NCI-H524 (cell line): ENCODE measurements at regions not wholly inside any gene's neighbourhood (a gene's known extent, or its start where the extent isn't known, plus 50 kb on each side); places are given as distances from the start of the nearest gene placed in this dataset.
A peak's percentile ranks its signal among the peaks of the same experiment; 100 is the strongest.
"Not testable (repeated sequence)": the region's sequence is repeated elsewhere in the genome, so short reads cannot be mapped to it uniquely, and the experiment has no call there.

Source experiments
- DNase-seq, 2 experiments: peaks; one replicate each; lab custom pipeline; 2025; lab: John Stamatoyannopoulos, UW

GRCh38 chr17:77037943-77038342 is 102.8 kb upstream of the SEC14L1 start:
- no peak for DNase-seq

- DNase-seq = no peak
Measured at GRCh38 chr17:77038884-77039555, 101.7 kb upstream of the SEC14L1 start.

DNA sequence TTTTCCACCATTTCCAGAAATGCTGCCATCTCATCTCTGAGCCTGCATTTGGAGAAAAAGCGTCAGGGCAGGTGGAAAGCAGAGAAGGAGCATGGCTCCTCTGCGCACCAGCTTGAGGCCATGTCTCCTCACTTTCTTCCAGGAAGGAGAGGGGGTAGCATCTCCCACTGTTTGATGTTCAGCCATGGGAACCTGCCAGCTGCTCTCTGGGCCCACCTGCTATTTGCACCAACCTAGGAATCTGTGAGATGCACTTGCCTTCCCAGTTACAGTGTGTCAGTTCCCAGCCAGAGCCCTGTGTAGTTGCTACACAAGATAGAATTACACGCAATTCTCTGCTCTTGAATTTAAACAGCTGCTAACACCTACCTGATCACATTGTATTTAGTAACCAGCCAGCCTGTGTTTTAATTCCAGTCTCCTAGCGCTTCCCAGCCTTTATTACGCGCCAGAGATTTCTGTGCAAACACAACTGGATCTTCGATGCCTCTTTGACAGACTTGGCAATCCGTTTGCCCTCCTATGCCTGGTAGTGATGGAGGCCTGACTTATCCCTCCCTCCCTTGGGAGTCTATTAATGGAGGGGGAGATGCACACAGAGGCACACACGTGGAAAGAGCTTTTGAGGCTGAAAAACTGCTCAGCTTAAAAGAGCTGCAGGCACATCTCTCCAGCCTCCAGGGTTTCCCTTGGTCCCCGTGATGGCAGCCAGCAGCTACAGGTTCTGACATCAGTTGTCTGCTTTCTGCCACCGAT is 98.1 kb upstream of the SEC14L1 start:
- peak; percentile 86 to 92 for DNase-seq

GRCh38 chr17:77045441-77046041 is 95.2 kb upstream of the SEC14L1 start:
- no peak for DNase-seq

DNA sequence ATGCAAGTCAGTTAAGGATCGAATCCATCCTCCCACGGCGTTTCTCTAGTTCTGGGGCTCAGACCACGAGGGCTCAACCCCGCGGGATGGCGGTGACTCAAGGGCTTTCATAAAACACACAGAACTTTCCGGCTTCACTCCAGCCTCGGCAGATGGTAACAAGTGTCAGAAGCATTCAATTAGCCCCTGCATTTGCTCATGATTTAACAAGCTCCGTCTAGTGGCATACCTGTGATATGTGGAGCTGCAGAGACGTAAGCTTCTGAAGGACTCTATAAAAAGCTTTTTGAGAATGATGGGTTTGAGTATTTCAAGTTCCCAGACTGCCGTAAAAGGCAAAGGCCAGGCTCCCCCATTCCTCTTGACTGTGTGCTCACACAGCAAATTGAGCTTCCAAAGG is 91.3 kb upstream of the SEC14L1 start:
- peak; percentile 99 to 100 for DNase-seq

DNA sequence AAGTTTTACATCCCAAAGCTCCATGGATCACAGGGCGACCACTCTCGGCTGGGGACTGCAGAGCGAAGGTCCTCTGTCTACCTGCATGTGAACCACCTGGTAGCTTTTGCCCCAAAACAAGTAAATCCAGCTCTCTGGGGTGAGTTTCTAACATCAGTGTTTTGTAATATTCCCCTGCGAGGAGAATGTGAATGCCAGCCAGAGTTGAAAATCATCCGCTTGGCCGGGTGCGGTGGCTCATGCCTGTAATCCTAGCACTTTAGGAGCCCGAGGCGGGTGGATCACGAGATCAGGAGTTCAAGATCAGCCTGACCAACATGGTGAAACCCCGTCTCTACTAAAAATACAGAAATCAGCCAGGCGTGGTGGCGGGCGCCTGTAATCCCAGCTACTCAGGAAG is 89.9 kb upstream of the SEC14L1 start:
- DNase-seq = not testable (repeated sequence)

DNA sequence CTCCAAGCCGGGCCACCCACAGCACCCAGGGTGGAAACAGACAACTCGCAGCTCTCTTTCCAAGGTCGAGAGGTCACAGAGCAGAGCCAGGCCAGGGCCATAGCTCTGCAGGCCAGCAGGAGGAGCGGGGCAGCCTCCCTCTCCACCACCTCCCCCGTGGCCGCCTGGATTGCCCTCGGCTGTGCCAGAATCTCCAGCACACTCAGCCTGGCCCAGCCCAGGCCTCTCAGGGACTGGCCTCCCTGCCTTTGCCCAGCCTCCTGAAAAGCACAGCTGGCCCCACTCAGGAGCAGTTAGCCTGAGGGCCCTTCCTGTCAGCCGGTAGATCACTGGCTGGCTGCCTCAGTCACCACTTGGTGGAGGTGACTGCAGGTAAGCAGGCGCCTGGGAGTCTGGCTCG is 85.8 kb upstream of the SEC14L1 start:
- peak in 1 of 2 experiments; percentile 26 for DNase-seq

GRCh38 chr17:77055453-77055852 is 85.3 kb upstream of the SEC14L1 start:
- DNase-seq = no peak

DNA sequence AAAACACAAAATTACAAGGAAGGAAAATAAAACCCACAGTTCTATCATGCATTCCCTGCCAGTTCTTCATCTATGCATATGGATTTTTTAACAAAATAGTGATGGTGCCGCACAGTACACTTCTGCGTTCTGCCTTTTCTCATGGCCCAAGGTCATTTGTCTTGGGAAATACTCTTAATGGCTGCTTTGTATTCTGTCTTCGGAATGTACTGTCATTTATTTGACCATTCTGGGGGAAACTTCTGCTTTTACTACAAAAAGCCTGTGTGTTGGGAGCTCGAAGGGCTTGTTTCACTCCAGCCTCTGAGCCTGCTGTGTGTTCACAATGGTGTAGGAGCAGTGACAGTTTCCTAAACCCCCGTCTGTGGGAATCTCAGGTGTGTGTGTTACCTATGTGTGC is 82.8 kb upstream of the SEC14L1 start:
- no peak for DNase-seq

DNA sequence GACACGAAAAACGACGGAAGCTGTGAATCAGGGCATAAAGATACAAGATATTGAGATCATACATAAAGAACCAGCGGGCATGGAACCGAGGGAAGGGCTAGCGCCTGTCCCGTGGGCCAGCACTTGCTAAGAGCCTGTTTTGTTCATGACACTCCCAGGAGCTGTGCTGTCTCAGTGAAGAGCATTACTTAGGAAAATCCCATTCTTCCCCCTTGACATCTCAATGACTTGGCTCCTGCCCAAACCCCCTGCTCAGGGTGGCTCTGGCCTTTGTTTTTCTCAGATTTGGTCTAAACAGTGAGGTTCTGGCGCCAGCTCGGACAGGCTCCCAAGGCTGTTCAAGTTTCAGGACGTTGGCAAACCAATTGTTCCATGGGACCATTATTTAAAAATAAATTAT is 79.1 kb upstream of the SEC14L1 start:
- DNase-seq = peak; percentile 56 to 85

DNA sequence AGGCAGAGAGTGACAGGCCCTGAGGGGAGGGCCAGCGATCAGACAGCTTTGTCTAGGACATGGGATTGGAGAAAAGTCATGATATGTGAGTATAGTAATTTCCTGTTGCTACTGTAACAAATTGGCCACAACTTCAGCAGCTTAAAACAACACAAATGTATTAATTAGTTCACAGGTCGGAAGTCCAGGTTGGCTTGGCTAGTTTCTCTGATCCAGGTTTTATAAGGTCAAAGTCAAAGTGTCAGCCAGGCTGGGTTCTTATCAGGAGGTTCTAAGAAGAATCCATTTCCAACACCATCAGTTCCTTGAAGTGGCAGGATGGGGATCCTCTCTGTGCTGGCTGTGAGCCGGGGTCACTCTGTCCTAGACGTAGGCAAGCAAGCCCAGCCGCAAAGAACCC is 76.2 kb upstream of the SEC14L1 start:
- DNase-seq = no peak

GRCh38 chr17:77066165-77066564 is 74.6 kb upstream of the SEC14L1 start:
- DNase-seq = no peak

- DNase-seq = peak; percentile 70 to 93
Measured at GRCh38 chr17:77066726-77067409, 73.9 kb upstream of the SEC14L1 start.

DNA sequence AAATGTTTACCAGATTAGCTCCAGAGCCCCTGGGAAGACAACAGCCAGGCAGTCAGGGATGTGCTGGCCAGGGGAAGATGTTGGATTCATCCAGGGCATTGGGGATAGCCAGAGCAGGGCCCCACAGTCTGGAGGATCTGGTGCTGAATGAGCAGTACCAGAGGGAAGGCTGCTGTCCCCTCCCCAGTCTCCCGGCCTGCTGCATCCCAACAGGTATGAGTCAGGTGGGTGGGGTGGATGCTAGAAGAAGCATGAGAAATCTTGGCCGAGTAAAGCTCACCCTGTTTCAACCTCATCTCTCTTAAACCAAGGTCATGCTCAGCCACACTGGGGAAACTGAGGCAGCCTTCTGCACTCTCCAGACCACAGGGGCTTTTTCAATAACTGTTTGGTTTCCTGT is 71.9 kb upstream of the SEC14L1 start:
- no peak for DNase-seq

DNA sequence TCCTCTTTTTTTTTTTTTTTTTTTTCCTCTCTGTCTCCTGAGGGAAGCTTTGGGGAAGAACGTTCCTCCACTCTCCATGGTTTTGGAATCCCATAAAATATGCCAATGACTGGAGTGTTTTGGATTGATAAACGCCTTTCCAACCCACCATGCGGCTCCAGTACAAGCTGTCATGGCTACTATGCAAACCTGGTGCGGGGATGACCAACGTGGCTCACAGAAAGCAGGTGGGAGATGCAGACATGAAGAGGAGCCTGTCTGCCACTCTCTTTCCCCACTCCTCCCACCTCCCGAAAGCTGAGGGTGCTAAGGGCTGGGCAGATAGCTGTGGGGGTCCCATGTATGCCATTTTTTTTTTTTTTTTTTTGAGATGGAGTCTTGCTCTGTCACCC is 69.9 kb upstream of the SEC14L1 start:
- DNase-seq = no peak

DNA sequence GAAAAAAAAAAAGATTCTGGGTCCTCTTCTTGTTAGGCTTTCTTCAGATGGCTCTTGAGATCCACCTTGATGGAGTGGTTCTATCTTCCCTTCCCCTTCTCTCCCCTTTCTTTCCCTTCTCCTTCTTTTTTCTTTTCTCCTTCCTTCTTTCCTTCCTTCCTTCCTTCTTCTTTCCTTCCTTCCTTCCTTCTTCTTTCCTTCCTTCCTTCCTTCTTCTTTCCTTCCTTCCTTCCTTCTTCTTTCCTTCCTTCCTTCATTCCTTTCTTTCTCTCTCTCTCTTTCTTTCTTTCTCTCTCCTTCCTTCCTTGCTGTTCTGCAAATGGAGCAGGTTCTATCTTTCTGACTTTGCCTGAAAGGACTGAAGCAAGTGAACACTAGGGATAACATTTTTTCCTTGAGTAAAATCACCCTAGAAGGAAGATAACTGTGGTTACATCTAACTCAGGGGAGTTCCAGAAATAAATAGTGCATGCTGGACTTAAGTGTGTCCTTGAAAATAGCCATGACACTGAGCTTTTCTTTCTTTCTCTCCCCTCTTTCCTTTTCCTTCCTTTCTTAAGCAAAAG is 68.8 kb upstream of the SEC14L1 start:
- DNase-seq = no peak

- DNase-seq = no peak
Measured at GRCh38 chr17:77072670-77073069, 68.1 kb upstream of the SEC14L1 start.

DNA sequence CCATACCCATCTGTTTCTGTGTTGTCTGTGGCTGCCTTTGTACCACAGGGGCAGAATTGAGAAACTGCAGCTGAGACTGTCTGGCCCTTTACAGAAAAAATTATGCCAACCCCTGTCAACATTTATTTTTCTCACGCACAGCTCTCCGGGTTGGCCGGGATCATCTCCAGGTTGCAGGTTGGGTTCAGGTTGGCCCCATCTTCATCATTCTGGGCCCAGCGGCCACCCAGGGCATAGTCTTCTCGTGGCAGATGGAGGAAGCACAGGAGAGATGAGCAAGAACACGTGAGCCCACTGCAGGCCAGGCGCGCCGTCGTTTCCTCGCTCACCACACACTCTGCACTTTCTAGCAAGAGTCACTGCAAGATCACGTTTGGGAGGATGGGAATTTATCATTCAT is 66.1 kb upstream of the SEC14L1 start:
- no peak for DNase-seq

DNA sequence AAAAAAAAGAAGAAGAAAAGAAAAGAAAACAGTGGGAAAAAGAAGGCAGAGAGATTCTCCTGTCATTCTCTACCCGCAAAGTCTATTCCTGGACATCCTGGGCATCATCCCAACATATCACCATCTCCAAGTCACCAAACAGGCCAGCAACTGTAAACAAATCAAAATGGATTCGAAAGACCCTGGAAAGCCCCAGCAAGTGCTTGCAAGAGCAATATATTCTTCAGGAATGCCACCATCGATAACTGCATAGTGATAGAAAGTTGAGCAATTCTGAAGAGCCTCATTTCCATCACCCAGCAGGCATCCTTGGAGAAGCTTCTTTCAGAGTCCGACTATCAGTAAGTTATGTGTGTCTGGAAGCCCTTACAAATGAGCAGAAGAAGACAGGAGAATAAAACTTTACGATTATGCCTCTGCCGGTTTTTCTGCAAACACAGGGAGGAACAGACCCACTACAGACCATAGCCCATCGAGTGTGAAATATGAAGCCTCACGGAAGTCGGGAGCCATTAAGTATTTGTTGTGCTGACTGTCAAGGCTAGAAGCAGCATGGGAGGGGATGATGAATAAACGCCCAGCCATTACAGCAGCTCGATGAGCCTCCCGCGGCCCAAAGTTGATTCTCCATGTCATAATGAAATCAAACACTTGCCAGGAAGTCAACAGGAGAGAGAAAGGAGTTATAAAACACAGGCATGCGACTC is 64.5 kb upstream of the SEC14L1 start:
- no peak for DNase-seq

GRCh38 chr17:77083531-77083930 is 57.2 kb upstream of the SEC14L1 start:
- peak in 1 of 2 experiments; percentile 32 for DNase-seq

DNA sequence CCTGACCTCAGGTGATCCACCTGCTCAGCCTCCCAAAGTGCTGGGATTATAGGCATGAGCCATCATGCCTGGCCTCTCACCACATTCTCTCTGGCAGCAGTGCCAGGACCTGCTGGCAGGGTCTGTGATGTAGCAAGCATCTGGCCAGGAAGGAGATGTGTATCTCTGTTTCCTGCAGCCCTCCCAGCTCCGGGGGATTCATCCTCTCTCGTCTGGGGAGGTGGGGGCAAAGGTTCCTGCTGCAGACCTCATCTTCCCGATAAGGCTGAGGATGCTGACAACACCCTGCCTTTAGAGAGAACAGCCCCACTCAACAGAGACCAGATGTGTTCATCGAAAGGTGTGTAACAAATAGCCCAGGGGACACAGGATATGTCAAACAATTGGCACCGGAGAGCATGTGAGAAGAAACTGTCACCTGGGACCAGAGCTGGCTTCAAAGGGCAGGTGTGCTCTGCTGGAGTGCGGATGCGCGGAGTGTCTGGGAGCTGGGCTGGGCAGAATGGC is 54.8 kb upstream of the SEC14L1 start:
- no peak for DNase-seq
